H9 (cell line): ENCODE measurements at regions not wholly inside any gene's neighbourhood (a gene's known extent, or its start where the extent isn't known, plus 50 kb on each side); places are given as distances from the start of the nearest gene placed in this dataset.

ENCODE experiments used
- DNase-seq: peaks from one replicate; pipeline ENCODE4 v3.0.0-alpha.2; 2017
- H2AFZ ChIP-seq: one replicate; pipeline ENCODE4 v1.6.1; 2013; ENCODE audit warnings: mild to moderate bottlenecking, low read length, control low read depth, moderate library complexity
- H2AK5ac ChIP-seq: 2 replicates; pipeline ENCODE4 v1.6.1; 2013; ENCODE audit warnings: low read length, control low read depth, mixed read lengths; ENCODE audit not compliant: insufficient read length
- H2BK120ac ChIP-seq: one replicate; pipeline ENCODE4 v1.6.1; 2013; ENCODE audit warnings: low read depth, mild to moderate bottlenecking, low read length, control low read depth, inconsistent platforms; ENCODE audit not compliant: poor library complexity, severe bottlenecking
- H2BK12ac ChIP-seq: 2 replicates; pipeline ENCODE4 v1.6.1; 2013; ENCODE audit warnings: low read length, control low read depth, mixed read lengths, low read depth; ENCODE audit not compliant: insufficient read length
- H2BK15ac ChIP-seq: 2 replicates; pipeline ENCODE4 v1.6.1; 2013; ENCODE audit warnings: low read depth, low read length, control low read depth
- H2BK20ac ChIP-seq: one replicate; pipeline ENCODE4 v1.6.1; 2013; ENCODE audit warnings: low read depth, mild to moderate bottlenecking, low read length, control low read depth, inconsistent platforms; ENCODE audit not compliant: poor library complexity, severe bottlenecking
- H2BK5ac ChIP-seq: 2 replicates; pipeline ENCODE4 v1.6.1; 2013; ENCODE audit warnings: low read length, control low read depth, mixed read lengths; ENCODE audit not compliant: insufficient read length
- H3K14ac ChIP-seq: 2 replicates; pipeline ENCODE4 v1.6.1; 2013; ENCODE audit warnings: low read length, control low read depth; ENCODE audit not compliant: insufficient read depth
- H3K18ac ChIP-seq: 2 replicates; pipeline ENCODE4 v1.6.1; 2013; ENCODE audit warnings: low read depth, mild to moderate bottlenecking, mixed read lengths, low read length, control low read depth; ENCODE audit not compliant: insufficient read length
- H3K23ac ChIP-seq: 2 replicates; pipeline ENCODE4 v1.6.1; 2013; ENCODE audit warnings: low read length, control low read depth, mixed read lengths, low read depth; ENCODE audit not compliant: insufficient read length
- H3K23me2 ChIP-seq: 2 replicates; pipeline ENCODE4 v1.6.1; 2013; ENCODE audit warnings: low read depth, mild to moderate bottlenecking, mixed read lengths, low read length, control low read depth; ENCODE audit not compliant: insufficient read length, poor library complexity, severe bottlenecking
- H3K27ac ChIP-seq: 2 replicates; pipeline ENCODE4 v1.5.1; 2013; ENCODE audit warnings: low read length, control low read depth, mixed read lengths, low read depth; ENCODE audit not compliant: insufficient read length
- H3K27me3 ChIP-seq: 2 replicates; pipeline ENCODE4 v1.6.1; 2013; ENCODE audit warnings: low read length, control low read depth, inconsistent platforms; ENCODE audit not compliant: insufficient read depth
- H3K4ac ChIP-seq: 2 replicates; pipeline ENCODE4 v1.6.1; 2013; ENCODE audit warnings: low read depth, mild to moderate bottlenecking, control low read depth, inconsistent platforms, low read length, moderate library complexity
- H3K4me1 ChIP-seq: 2 replicates; pipeline ENCODE4 v1.6.1; 2013; ENCODE audit warnings: low read length, control low read depth, inconsistent platforms; ENCODE audit not compliant: insufficient read depth
- H3K4me2 ChIP-seq: 2 replicates; pipeline ENCODE4 v1.6.1; 2013; ENCODE audit warnings: low read length, control low read depth, mixed read lengths; ENCODE audit not compliant: insufficient read length, insufficient read depth
- H3K56ac ChIP-seq: 2 replicates; pipeline ENCODE4 v1.6.1; 2013; ENCODE audit warnings: low read depth, mild to moderate bottlenecking, mixed read lengths, low read length, control low read depth; ENCODE audit not compliant: insufficient read length
- H3K79me1 ChIP-seq: 2 replicates; pipeline ENCODE4 v1.6.1; 2013; ENCODE audit warnings: low read depth, mild to moderate bottlenecking, moderate library complexity, low read length, control low read depth, inconsistent platforms; ENCODE audit not compliant: insufficient read depth, poor library complexity, severe bottlenecking
- H3K79me2 ChIP-seq: 2 replicates; pipeline ENCODE4 v1.6.1; 2013; ENCODE audit warnings: low read length, control low read depth, inconsistent platforms; ENCODE audit not compliant: insufficient read depth
- H3K9ac ChIP-seq: 2 replicates; pipeline ENCODE4 v1.6.1; 2013; ENCODE audit warnings: low read length, control low read depth, mixed read lengths; ENCODE audit not compliant: insufficient read length; ENCODE audit errors: extremely low read depth
- H3K9me3 ChIP-seq: one replicate; pipeline ENCODE4 v1.6.1; 2013; ENCODE audit warnings: low read depth, low read length, inconsistent platforms; ENCODE audit not compliant: control insufficient read depth
- H3T11ph ChIP-seq: one replicate; pipeline ENCODE4 v1.6.1; 2013; ENCODE audit warnings: mild to moderate bottlenecking, low read length, control low read depth, inconsistent platforms
- H4K20me1 ChIP-seq: one replicate; pipeline ENCODE4 v1.6.1; 2013; ENCODE audit not compliant: control insufficient read depth, insufficient read length, insufficient read depth
- H4K5ac ChIP-seq: 2 replicates; pipeline ENCODE4 v1.6.1; 2013; ENCODE audit warnings: low read depth, mild to moderate bottlenecking, mixed read lengths, low read length, control low read depth; ENCODE audit not compliant: insufficient read length
- H4K8ac ChIP-seq: replicated peaks from 2 replicates; pipeline ENCODE4 v1.6.1; 2013; ENCODE audit warnings: low read length, control low read depth, mixed read lengths, low read depth; ENCODE audit not compliant: insufficient read length
- H4K91ac ChIP-seq: 2 replicates; pipeline ENCODE4 v1.6.1; 2013; ENCODE audit warnings: low read depth, mild to moderate bottlenecking, moderate library complexity, mixed read lengths, low read length, control low read depth; ENCODE audit not compliant: insufficient read length
- H3K27ac Mint-ChIP-seq, 3 experiments: 2 replicates in 2 of 3; 3 replicates in 1 of 3; pipeline ENCODE4 v1.8.0; 2020 to 2021; ENCODE audit warnings: mixed read lengths in 3 of 3, mild to moderate bottlenecking in 1 of 3, moderate library complexity in 1 of 3
- H3K27me3 Mint-ChIP-seq: 2 replicates; pipeline ENCODE4 v1.8.0; 2021; ENCODE audit warnings: low read depth, mild to moderate bottlenecking, moderate library complexity, mixed read lengths
- H3K36me3 Mint-ChIP-seq, 3 experiments: 2 replicates in 2 of 3; 3 replicates in 1 of 3; pipeline ENCODE4 v1.8.0; 2020 to 2021; ENCODE audit warnings: low read depth in 3 of 3, mixed read lengths in 3 of 3; ENCODE audit not compliant: insufficient read depth in 1 of 3
- H3K4me1 Mint-ChIP-seq, 2 experiments: 2 replicates each; pipeline ENCODE4 v1.8.0; 2020; ENCODE audit warnings: mixed read lengths in 2 of 2
- H3K4me3 Mint-ChIP-seq, 2 experiments: 2 replicates in 1 of 2; 3 replicates in 1 of 2; pipeline ENCODE4 v1.8.0; 2020 to 2021; ENCODE audit warnings: mild to moderate bottlenecking in 2 of 2, mixed read lengths in 2 of 2, moderate library complexity in 1 of 2
- H3K9me3 Mint-ChIP-seq, 2 experiments: 2 replicates in 1 of 2; 3 replicates in 1 of 2; pipeline ENCODE4 v1.8.0; 2020; ENCODE audit warnings: mild to moderate bottlenecking in 2 of 2, mixed read lengths in 2 of 2, moderate library complexity in 1 of 2
- WGBS: extraction: QIAGEN DNeasy Blood & Tissue Kit; methylation state at CpG from one replicate; pipeline ENCODE4 v1.1.7; 2013; ENCODE audit warnings: missing lambda C conversion rate, low lambda C conversion rate, mixed read lengths; ENCODE audit not compliant: insufficient read length; ENCODE audit errors: extremely low coverage; 5-methylcytosine and 5-hydroxymethylcytosine counted together
- TF ChIP-seq, protein P1 (sequence below): fragments of 200-600 bp; sonication (generic); conservative IDR thresholded peaks from 3 replicates; pipeline ENCODE4 v1.8.0; 2021; ENCODE audit warnings: antibody characterized with exemption, mild to moderate bottlenecking

DNA sequence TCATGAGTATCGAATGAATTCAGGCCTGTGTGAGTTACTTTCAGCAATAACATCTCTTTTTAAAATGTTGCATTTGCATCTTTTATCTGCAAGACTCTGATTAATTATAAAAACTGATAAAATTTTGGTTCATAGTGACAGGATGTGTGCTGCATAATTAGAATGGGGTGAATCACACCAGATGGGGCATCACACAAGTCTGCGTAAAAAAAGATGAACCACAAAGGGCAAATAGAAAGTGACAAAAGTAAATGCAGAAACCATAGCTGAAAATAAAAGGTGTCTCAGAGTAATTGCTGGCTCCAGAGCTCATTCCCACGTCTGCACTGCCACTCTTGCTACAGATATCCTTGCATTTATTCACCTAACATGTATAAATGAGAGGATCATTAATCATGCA, 131.1 kb downstream of the HS3ST1 start:
- TF ChIP-seq, protein P1, sequence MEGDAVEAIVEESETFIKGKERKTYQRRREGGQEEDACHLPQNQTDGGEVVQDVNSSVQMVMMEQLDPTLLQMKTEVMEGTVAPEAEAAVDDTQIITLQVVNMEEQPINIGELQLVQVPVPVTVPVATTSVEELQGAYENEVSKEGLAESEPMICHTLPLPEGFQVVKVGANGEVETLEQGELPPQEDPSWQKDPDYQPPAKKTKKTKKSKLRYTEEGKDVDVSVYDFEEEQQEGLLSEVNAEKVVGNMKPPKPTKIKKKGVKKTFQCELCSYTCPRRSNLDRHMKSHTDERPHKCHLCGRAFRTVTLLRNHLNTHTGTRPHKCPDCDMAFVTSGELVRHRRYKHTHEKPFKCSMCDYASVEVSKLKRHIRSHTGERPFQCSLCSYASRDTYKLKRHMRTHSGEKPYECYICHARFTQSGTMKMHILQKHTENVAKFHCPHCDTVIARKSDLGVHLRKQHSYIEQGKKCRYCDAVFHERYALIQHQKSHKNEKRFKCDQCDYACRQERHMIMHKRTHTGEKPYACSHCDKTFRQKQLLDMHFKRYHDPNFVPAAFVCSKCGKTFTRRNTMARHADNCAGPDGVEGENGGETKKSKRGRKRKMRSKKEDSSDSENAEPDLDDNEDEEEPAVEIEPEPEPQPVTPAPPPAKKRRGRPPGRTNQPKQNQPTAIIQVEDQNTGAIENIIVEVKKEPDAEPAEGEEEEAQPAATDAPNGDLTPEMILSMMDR = no peak
- Mint-ChIP-seq H3K4me3 (no peak overlapping the region), H3K27me3 (no peaks in the 10 kb centered on the region), H3K27ac (no peak overlapping the region), H3K4me1 (peaks cover 3 to 4% of the 10 kb centered on the region in 2 experiments; a peak in 2 of 4 replicates), H3K36me3 (no peaks in the 10 kb centered on the region), H3K9me3 (no peaks in the 10 kb centered on the region)
- Histone ChIP-seq H3K4me1 (no peaks in the 10 kb centered on the region; the same call in 1 of the 2 replicates), H3K18ac (no peak overlapping the region), H2BK12ac (no peak overlapping the region), H3K4ac (no peak overlapping the region), H2BK120ac (no peak overlapping the region), H3K27me3 (no peaks in the 10 kb centered on the region), H4K91ac (no peak overlapping the region), H4K20me1 (no peaks in the 10 kb centered on the region), H3T11ph (no peak overlapping the region), H4K8ac (no peak overlapping the region), H3K79me1 (no peaks in the 10 kb centered on the region), H3K9ac (no peak overlapping the region), H2BK20ac (no peak overlapping the region), H2AK5ac (no peak overlapping the region), H3K9me3 (no peaks in the 10 kb centered on the region), H3K23me2 (no peaks in the 10 kb centered on the region), H4K5ac (no peak overlapping the region), H3K56ac (no peak overlapping the region), H3K4me2 (no peak overlapping the region), H3K14ac (no peak overlapping the region), H3K23ac (no peak overlapping the region), H3K27ac (no peak overlapping the region), H2BK15ac (no peak overlapping the region), H3K79me2 (no peaks in the 10 kb centered on the region), H2BK5ac (no peak overlapping the region), H2AFZ (no peak overlapping the region)
- no CpG with 5 or more reads among the region's 3 CpGs for WGBS
- no peak for DNase-seq
